ENCODE measurements at regions not wholly inside any gene's neighbourhood (a gene's known extent, or its start where the extent isn't known, plus 50 kb on each side); places are given as distances from the start of the nearest gene placed in this dataset.
"Not testable (repeated sequence)": the region's sequence is repeated elsewhere in the genome, so short reads cannot be mapped to it uniquely, and the experiment has no call there.

DNA sequence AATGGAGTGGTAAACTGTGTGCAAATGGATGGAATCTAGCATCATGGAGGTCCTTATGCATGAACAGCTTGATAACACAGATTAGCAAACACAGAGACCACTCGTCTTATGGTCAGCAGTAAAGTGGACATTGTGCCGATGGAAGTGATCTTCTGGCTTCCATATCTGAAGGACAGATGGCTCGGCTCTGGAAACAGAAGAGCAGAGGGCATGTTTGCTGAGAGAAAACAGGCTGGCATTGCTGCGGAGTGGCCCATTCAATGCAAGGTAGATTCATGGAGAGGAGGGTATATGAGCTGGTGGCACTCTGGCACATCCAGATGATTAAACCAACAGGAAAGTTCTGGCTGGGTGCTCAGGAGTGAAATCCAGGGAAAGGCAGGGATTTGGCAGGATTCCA is 513.2 kb downstream of the DIRAS2 start:
- no peak for DNase-seq (ENCODE audit: low read depth, low spot score)

- DNase-seq (ENCODE audit: low read depth, low spot score): no peak
Observed at GRCh38 chr9:90131568-90131967, 511.1 kb downstream of the DIRAS2 start.

- no peak for DNase-seq (ENCODE audit: low read depth, low spot score)
Observed at GRCh38 chr9:90132866-90133265, 509.8 kb downstream of the DIRAS2 start.

GRCh38 chr9:90137801-90138200 is 504.8 kb downstream of the DIRAS2 start:
- DNase-seq (ENCODE audit: low read depth, low spot score): no peak

GRCh38 chr9:90140131-90140818 is 502.3 kb downstream of the DIRAS2 start:
- DNase-seq (ENCODE audit: low read depth, low spot score): no peak

DNA sequence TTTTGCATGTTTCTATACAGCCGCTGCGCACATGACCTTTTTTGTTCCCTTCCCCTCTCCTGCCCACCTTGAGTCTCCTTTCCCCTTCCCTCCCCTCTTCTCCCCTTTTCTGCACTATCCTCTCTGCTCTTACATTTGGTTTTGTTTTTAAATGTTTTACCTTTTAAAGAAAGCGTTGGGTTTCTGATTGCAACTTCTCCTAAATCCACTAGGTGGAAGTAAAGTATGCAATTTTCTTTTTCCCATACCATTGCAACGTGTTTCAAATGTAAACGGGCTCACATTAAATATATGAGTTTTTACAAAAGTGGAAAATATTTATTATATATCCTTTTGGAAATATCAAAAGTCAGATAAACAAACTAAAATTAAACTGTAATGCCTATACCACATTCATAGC is 500.9 kb downstream of the DIRAS2 start:
- DNase-seq (ENCODE audit: low read depth, low spot score): peak; percentile 9

DNA sequence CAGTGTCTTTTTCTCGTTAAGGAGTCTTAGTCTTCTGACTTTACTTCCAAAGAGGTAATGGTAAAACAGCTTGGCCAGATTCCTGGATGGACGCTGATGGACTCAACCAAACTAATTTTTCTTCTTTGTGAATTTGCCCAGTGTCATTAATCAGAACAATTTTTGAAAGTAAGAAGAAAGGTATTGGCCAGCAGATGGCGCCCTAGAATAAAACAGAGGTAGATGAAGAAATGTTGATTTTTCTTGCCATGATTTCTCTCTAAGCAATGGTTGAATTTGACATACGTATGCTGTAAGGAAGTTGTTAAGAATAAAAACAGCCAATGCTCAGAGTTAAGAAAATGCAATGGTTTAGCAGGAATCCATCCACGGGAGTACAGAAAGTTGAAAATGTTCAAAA is 500.0 kb downstream of the DIRAS2 start:
- peak; percentile 48 for DNase-seq (ENCODE audit: low read depth, low spot score)

- DNase-seq (ENCODE audit: low read depth, low spot score): no peak
Observed at GRCh38 chr9:90147426-90147825, 495.2 kb downstream of the DIRAS2 start.

- no peak for DNase-seq (ENCODE audit: low read depth, low spot score)
Observed at GRCh38 chr9:90156318-90156717, 486.3 kb downstream of the DIRAS2 start.

DNA sequence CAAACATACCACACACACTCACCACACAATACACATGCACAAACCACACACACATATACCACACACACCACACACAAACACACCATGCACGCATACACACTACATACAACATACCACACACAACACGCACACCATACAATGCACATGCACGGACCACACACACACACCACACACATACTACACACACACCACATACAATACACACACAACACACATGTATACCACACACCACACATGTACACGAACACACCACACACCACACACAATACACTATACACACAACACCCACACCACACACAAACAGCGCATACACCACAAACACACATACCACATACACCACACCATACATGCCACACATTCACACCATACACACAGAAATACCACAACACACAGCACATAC is 480.3 kb downstream of the DIRAS2 start:
- no peak for DNase-seq (ENCODE audit: low read depth, low spot score)

- DNase-seq (ENCODE audit: low read depth, low spot score): no peak
Observed at GRCh38 chr9:90162819-90163218, 479.8 kb downstream of the DIRAS2 start.

- no peak for DNase-seq (ENCODE audit: low read depth, low spot score)
Observed at GRCh38 chr9:90165281-90165680, 477.3 kb downstream of the DIRAS2 start.

- not testable (repeated sequence) for DNase-seq (ENCODE audit: low read depth, low spot score)
Observed at GRCh38 chr9:90166374-90166773, 476.2 kb downstream of the DIRAS2 start.

GRCh38 chr9:90167914-90168313 is 474.7 kb downstream of the DIRAS2 start:
- DNase-seq (ENCODE audit: low read depth, low spot score): no peak

GRCh38 chr9:90169490-90169889 is 473.1 kb downstream of the DIRAS2 start:
- no peak for DNase-seq (ENCODE audit: low read depth, low spot score)

- DNase-seq (ENCODE audit: low read depth, low spot score): not testable (repeated sequence)
Observed at GRCh38 chr9:90173935-90174334, 468.7 kb downstream of the DIRAS2 start.

DNA sequence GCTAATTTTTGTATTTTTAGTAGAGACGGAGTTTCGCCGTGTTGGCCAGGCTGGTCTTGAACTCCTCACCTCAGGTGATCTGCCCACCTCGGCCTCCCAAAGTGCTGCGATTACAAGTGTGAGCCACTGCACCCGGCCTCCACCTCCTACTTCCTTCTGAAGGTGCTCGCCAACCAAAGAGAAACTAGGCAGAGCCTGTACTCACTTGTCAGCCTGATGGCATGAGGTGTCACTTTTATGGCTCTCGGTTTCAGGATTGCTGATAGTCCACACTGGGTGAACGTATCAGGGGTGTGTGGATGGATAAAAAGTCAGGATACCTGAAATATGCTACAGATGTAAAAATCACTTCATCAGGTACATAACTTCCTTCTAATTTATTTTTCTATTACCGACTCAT is 468.3 kb downstream of the DIRAS2 start:
- DNase-seq (ENCODE audit: low read depth, low spot score): not testable (repeated sequence)

DNA sequence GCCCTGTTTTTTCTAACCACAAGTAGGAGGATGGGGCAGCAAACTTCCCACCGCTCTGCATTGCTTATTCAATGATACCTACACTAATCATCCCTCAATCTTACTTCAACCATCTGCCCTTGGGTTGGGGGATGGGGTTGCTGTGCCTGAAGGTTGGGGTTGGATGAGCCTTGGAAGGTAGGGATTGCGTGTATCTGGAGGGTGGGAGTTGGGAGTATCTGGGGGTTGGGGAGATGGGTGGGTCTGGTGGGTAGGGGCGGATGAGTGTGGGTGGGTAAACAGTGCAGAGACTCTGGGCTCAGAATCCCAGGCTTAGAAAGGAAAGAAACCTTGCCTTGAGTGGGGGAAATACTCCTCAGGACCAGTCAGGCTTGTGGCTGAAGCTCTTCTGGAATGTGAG is 467.4 kb downstream of the DIRAS2 start:
- no peak for DNase-seq (ENCODE audit: low read depth, low spot score)

- DNase-seq (ENCODE audit: low read depth, low spot score): no peak
Observed at GRCh38 chr9:90175865-90176264, 466.8 kb downstream of the DIRAS2 start.

GRCh38 chr9:90176901-90177300 is 465.7 kb downstream of the DIRAS2 start:
- DNase-seq (ENCODE audit: low read depth, low spot score): no peak

DNA sequence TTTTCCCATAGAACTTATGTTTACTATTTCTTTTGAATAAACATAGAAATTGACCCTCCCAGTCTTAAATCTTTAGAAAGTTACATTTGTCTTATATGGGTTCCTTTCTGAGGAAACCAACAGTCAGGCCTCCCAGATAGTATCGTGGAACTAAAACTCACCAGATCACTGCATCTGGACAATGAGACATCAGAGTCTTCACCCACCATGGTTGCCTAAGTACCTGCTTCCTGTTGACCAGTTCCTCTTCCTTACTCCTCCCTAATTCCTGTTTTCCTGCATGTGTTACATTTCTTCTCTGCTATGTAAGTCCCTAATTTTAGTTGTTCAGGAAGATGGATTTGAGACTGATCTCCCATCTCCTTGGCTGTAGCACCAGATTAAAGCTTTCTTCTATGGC is 462.2 kb downstream of the DIRAS2 start:
- DNase-seq (ENCODE audit: low read depth, low spot score): no peak

DNA sequence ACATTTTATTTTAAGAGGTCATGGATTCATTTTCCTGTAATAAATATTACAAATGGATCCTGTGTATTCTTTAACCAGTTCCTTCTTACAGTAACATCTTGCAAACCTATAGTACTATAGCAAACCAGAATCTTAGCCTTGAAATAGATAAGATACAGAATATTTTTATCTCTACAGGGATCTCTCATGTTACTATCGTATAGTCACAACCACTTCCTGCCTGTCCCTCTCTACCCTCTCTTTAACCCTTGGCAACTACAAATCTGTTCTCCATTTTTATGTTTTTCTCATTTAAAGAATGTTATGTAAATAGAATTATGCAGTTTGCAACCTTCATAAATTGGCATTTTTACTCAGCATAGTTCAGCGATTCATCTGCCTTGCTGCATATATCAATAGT is 454.0 kb downstream of the DIRAS2 start:
- DNase-seq (ENCODE audit: low read depth, low spot score): no peak

GRCh38 chr9:90189306-90189705 is 453.3 kb downstream of the DIRAS2 start:
- no peak for DNase-seq (ENCODE audit: low read depth, low spot score)

GRCh38 chr9:90192465-90192864 is 450.2 kb downstream of the DIRAS2 start:
- DNase-seq (ENCODE audit: low read depth, low spot score): not testable (repeated sequence)
